CD14-positive monocyte (primary cell): ENCODE measurements at regions not wholly inside any gene's neighbourhood (a gene's known extent, or its start where the extent isn't known, plus 50 kb on each side); places are given as distances from the start of the nearest gene placed in this dataset.

ENCODE experiments used
- DNase-seq, 3 donors: peaks; one replicate each; pipeline ENCODE4 v3.0.0-alpha.2; 2011 to 2022
- H2AFZ ChIP-seq: 2 replicates; pipeline ENCODE4 v1.6.0; 2012; ENCODE audit warnings: mild to moderate bottlenecking, low read depth, low read length, inconsistent platforms; ENCODE audit not compliant: insufficient read depth, poor library complexity, severe bottlenecking
- H3K27ac ChIP-seq, 2 donors: 1 replicate in 1 of 2; 2 replicates in 1 of 2; pipeline ENCODE4 v1.5.1; 2012 to 2013; ENCODE audit warnings: low read length in 2 of 2, control low read depth in 1 of 2, inconsistent platforms in 1 of 2, low read depth in 1 of 2, mild to moderate bottlenecking in 1 of 2
- H3K27me3 ChIP-seq, 2 donors: one replicate each; pipeline versions ENCODE4 v1.6.0 to v1.6.1; 2011 to 2013; ENCODE audit warnings: low read length in 2 of 2; ENCODE audit not compliant: control insufficient read depth in 2 of 2, insufficient read depth in 2 of 2
- H3K36me3 ChIP-seq, 2 donors: replicated peaks in 1 of 2; 1 replicate in 1 of 2; 2 replicates in 1 of 2; pipeline versions ENCODE4 v1.5.1 to v1.6.1; 2012 to 2013; ENCODE audit warnings: low read length in 2 of 2, control low read depth in 1 of 2, inconsistent platforms in 1 of 2, mild to moderate bottlenecking in 1 of 2; ENCODE audit not compliant: insufficient read depth in 2 of 2, control insufficient read depth in 1 of 2
- H3K4me1 ChIP-seq, 2 donors: 1 replicate in 1 of 2; 2 replicates in 1 of 2; pipeline versions ENCODE4 v1.5.1 to v1.6.1; 2012 to 2013; ENCODE audit warnings: low read length in 2 of 2, control low read depth in 1 of 2, inconsistent platforms in 1 of 2, mild to moderate bottlenecking in 1 of 2, moderate library complexity in 1 of 2; ENCODE audit not compliant: insufficient read depth in 2 of 2, control insufficient read depth in 1 of 2
- H3K4me2 ChIP-seq: replicated peaks from 2 replicates; pipeline ENCODE3; 2012; ENCODE audit warnings: low read length, moderate library complexity, mild to moderate bottlenecking; ENCODE audit not compliant: poor library complexity, severe bottlenecking; ENCODE audit errors: extremely low read depth
- H3K4me3 ChIP-seq, 3 experiments: fragments of 200-600 bp in 1 of 3; sonication (generic) in 1 of 3; replicated peaks in 1 of 3; 1 replicate in 2 of 3; 2 replicates in 1 of 3; pipeline ENCODE4 v1.5.1; 2011 to 2013; ENCODE audit warnings: low read length in 3 of 3, mild to moderate bottlenecking in 3 of 3, control low read depth in 2 of 3, low read depth in 2 of 3, inconsistent platforms in 1 of 3, moderate library complexity in 1 of 3
- H3K79me2 ChIP-seq: 2 replicates; pipeline ENCODE4 v1.6.0; 2012; ENCODE audit warnings: mild to moderate bottlenecking, control low read depth, inconsistent platforms, low read length, moderate library complexity; ENCODE audit not compliant: insufficient read depth
- H3K9ac ChIP-seq: 2 replicates; pipeline ENCODE4 v1.6.0; 2017; ENCODE audit warnings: low read length, mild to moderate bottlenecking; ENCODE audit not compliant: insufficient read depth, poor library complexity, severe bottlenecking
- H3K9me3 ChIP-seq, 2 donors: replicated peaks in 1 of 2; 1 replicate in 1 of 2; 2 replicates in 1 of 2; pipeline versions ENCODE4 v1.5.1 to v1.6.1; 2012 to 2013; ENCODE audit warnings: low read length in 2 of 2, control low read depth in 1 of 2; ENCODE audit not compliant: control insufficient read depth in 1 of 2, insufficient read depth in 1 of 2
- H4K20me1 ChIP-seq: 2 replicates; pipeline ENCODE4 v1.6.0; 2012; ENCODE audit warnings: mild to moderate bottlenecking, low read length, control low read depth, moderate library complexity; ENCODE audit not compliant: insufficient read depth
- H3K27ac Mint-ChIP-seq, 7 donors: one replicate each; pipeline ENCODE4 v1.8.0; 2020; ENCODE audit warnings: mild to moderate bottlenecking in 7 of 7, mixed read lengths in 7 of 7, moderate library complexity in 6 of 7, inconsistent platforms in 2 of 7
- H3K27me3 Mint-ChIP-seq, 3 donors: one replicate each; pipeline ENCODE4 v1.8.0; 2021 to 2022; ENCODE audit warnings: low read depth in 3 of 3, mild to moderate bottlenecking in 3 of 3, mixed read lengths in 3 of 3, moderate library complexity in 3 of 3, inconsistent platforms in 1 of 3
- H3K36me3 Mint-ChIP-seq, 2 donors: one replicate each; pipeline ENCODE4 v1.8.0; 2020; ENCODE audit warnings: mixed read lengths in 2 of 2, inconsistent platforms in 1 of 2, mild to moderate bottlenecking in 1 of 2
- H3K4me1 Mint-ChIP-seq: one replicate; pipeline ENCODE4 v1.8.0; 2020; ENCODE audit warnings: mild to moderate bottlenecking, mixed read lengths
- H3K4me3 Mint-ChIP-seq, 2 donors: one replicate each; pipeline ENCODE4 v1.8.0; 2020; ENCODE audit warnings: mild to moderate bottlenecking in 2 of 2, mixed read lengths in 2 of 2, moderate library complexity in 1 of 2
- H3K9me3 Mint-ChIP-seq, 7 donors: one replicate each; pipeline ENCODE4 v1.8.0; 2020 to 2022; ENCODE audit warnings: mixed read lengths in 7 of 7, mild to moderate bottlenecking in 6 of 7, moderate library complexity in 6 of 7, inconsistent platforms in 2 of 7
- WGBS: methylation state at CpG from one replicate; pipeline ENCODE4 v1.1.5; 2013; ENCODE audit warnings: missing lambda C conversion rate; ENCODE audit not compliant: insufficient coverage; 5-methylcytosine and 5-hydroxymethylcytosine counted together
- intact Hi-C, 2 donors: fragments of 100-400 bp; cut with micrococcal nuclease; formaldehyde crosslinking; loops; one replicate each; pipeline versions ENCODE4 v1.15.0 to v1.15.1; 2023
- TF ChIP-seq, protein P1 (sequence below): fragments of 200-600 bp; IDR thresholded peaks from one replicate; pipeline ENCODE4 v1.8.0; 2022; ENCODE audit warnings: antibody characterized with exemption, mild to moderate bottlenecking

DNA sequence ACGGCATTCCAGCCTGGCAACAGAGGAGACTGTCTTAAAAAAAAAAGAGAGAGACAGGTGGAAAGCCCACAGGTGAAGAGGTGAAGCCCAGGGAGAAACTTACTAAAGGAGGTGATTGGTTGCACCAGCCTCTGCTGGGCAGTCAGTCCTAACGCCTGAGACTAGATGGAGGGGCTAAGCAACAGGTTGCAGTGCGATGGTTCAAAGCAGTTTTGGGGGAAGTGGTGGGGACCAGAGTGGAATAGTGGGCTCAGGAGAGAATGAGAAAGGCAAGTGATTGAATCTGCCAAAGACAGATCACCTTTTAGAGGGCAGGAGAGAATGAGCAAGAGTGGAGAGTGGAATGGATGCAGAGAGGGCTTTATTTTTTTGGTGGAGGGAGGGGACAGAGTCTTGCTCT, 100.0 kb upstream of the KCTD7 start:
- peaks cover 0 to 3% (median 0%) of the 10 kb centered on the region in 7 donors for H3K9me3 Mint-ChIP-seq
- Histone ChIP-seq H3K9ac (no peak overlapping the region), H3K9me3 (no peaks in the 10 kb centered on the region), H3K4me3 (no peak overlapping the region), H3K79me2 (no peaks in the 10 kb centered on the region), H3K27ac (no peak overlapping the region), H2AFZ (no peak overlapping the region), H4K20me1 (no peaks in the 10 kb centered on the region), H3K4me1 (no peaks in the 10 kb centered on the region), H3K36me3 (no peaks in the 10 kb centered on the region), H3K27me3 (no peaks in the 10 kb centered on the region), H3K4me2 (no peak overlapping the region)
- H3K36me3 Mint-ChIP-seq, result peaks cover 4 to 6% of the 10 kb centered on the region in 2 donors
- intact Hi-C loops, result no loop called here
- peak overlapping the region in 4 of 7 donors; percentile 5 to 64 (median 20) for H3K27ac Mint-ChIP-seq
- no peak overlapping the region for H3K4me3 Mint-ChIP-seq
- 100% methylated on average over 3 of the region's 3 CpGs for WGBS
- H3K4me1 Mint-ChIP-seq, result peaks cover 6% of the 10 kb centered on the region
- TF ChIP-seq, protein P1, sequence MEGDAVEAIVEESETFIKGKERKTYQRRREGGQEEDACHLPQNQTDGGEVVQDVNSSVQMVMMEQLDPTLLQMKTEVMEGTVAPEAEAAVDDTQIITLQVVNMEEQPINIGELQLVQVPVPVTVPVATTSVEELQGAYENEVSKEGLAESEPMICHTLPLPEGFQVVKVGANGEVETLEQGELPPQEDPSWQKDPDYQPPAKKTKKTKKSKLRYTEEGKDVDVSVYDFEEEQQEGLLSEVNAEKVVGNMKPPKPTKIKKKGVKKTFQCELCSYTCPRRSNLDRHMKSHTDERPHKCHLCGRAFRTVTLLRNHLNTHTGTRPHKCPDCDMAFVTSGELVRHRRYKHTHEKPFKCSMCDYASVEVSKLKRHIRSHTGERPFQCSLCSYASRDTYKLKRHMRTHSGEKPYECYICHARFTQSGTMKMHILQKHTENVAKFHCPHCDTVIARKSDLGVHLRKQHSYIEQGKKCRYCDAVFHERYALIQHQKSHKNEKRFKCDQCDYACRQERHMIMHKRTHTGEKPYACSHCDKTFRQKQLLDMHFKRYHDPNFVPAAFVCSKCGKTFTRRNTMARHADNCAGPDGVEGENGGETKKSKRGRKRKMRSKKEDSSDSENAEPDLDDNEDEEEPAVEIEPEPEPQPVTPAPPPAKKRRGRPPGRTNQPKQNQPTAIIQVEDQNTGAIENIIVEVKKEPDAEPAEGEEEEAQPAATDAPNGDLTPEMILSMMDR, result no peak
- H3K27me3 Mint-ChIP-seq, result peaks cover 0 to 2% (median 0%) of the 10 kb centered on the region in 3 donors
- DNase-seq, result no peak

DNA sequence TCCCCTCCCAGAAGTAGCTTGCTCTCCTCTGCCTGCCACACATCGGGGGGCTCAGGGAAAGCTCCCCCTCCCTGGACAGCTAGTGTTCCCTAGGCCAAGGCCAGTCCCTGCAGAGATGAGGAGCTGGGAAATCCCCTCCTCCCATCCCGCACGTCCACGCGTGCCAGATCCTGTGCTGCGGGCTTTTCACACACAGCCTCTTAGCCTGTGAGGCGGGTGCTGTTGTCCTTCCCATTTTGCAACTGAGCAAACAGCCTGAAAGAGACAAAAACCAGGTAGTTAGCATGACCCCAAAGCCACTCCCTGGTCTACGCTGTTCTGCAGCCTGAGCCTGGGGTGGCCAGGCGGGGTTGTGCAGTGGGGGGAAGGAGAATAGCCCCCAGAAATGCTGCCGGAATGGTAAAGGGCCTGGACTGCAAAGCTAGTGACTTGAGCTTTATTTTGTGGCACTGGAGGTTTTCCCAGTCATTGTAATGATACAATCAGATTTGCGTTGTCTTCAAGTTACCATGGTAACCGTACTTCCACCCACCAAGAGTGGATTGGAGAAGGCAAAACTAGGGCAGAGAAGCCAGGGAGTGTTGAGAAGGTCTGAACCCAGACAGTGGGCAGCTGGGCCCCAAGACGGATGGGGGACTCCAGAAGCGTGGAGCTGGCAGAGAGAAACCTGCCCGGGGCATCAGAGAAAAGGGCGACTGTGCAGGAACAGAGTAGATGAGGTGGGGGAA, 98.6 kb upstream of the KCTD7 start:
- H3K9me3 Mint-ChIP-seq, result peaks cover 0 to 3% (median 0%) of the 10 kb centered on the region in 7 donors
- intact Hi-C loops, result no loop called here
- DNase-seq, result no peak

More for the DNA sequence above, 98.6 kb upstream of the KCTD7 start:
- Histone ChIP-seq H3K27me3 (no peaks in the 10 kb centered on the region), H3K4me3 (no peak overlapping the region), H3K9me3 (no peaks in the 10 kb centered on the region), H2AFZ (no peak overlapping the region), H3K4me1 (no peaks in the 10 kb centered on the region), H4K20me1 (no peaks in the 10 kb centered on the region), H3K4me2 (no peak overlapping the region), H3K36me3 (no peaks in the 10 kb centered on the region), H3K9ac (no peak overlapping the region), H3K27ac (no peak overlapping the region), H3K79me2 (no peaks in the 10 kb centered on the region)
- 95% methylated on average over 10 of the region's 16 CpGs for WGBS
- Mint-ChIP-seq H3K4me1 (peaks cover 6% of the 10 kb centered on the region), H3K27me3 (no peaks in the 10 kb centered on the region), H3K4me3 (no peak overlapping the region), H3K27ac (peak overlapping the region in 3 of 7 donors; percentile 14 to 68 (median 60)), H3K36me3 (peaks cover 4 to 6% of the 10 kb centered on the region in 2 donors)
- TF ChIP-seq, protein P1, result no peak
